NCI-H2196 treated with DMSO at 0.1 percent for 48 hours (cell line): ENCODE measurements at regions not wholly inside any gene's neighbourhood (a gene's known extent, or its start where the extent isn't known, plus 50 kb on each side); places are given as distances from the start of the nearest gene placed in this dataset.
"Not testable (repeated sequence)": the region's sequence is repeated elsewhere in the genome, so short reads cannot be mapped to it uniquely, and the experiment has no call there.

Experiments
- DNase-seq: peaks from one replicate; lab custom pipeline; 2025; ENCODE audit not compliant: unreplicated experiment; lab: John Stamatoyannopoulos, UW

GRCh38 chr4:158122501-158122900 is 50.3 kb downstream of the GASK1B start:
- no peak for DNase-seq

- DNase-seq: no peak
Measured at GRCh38 chr4:158121161-158121579, 51.7 kb downstream of the GASK1B start.

GRCh38 chr4:158120645-158121151 is 52.1 kb downstream of the GASK1B start:
- DNase-seq: not testable (repeated sequence)

GRCh38 chr4:158112611-158113010 is 60.2 kb downstream of the GASK1B start:
- no peak for DNase-seq

GRCh38 chr4:158111241-158111640 is 61.6 kb downstream of the GASK1B start:
- no peak for DNase-seq

GRCh38 chr4:158102904-158103303 is 69.9 kb downstream of the GASK1B start:
- no peak for DNase-seq

- DNase-seq: no peak
Measured at GRCh38 chr4:158099686-158100085, 73.1 kb downstream of the GASK1B start.

- no peak for DNase-seq
Measured at GRCh38 chr4:158098802-158099201, 74.0 kb downstream of the GASK1B start.

GRCh38 chr4:158094413-158095134 is 78.3 kb downstream of the GASK1B start:
- no peak for DNase-seq

GRCh38 chr4:158090323-158090722 is 82.5 kb downstream of the GASK1B start:
- no peak for DNase-seq

GRCh38 chr4:158089897-158090296 is 82.9 kb downstream of the GASK1B start:
- not testable (repeated sequence) for DNase-seq

GRCh38 chr4:158080354-158080753 is 92.5 kb downstream of the GASK1B start:
- no peak for DNase-seq

GRCh38 chr4:158079661-158080060 is 93.2 kb downstream of the GASK1B start:
- DNase-seq: no peak

- DNase-seq: no peak
Measured at GRCh38 chr4:158077835-158078234, 95.0 kb downstream of the GASK1B start.

- no peak for DNase-seq
Measured at GRCh38 chr4:158074851-158075250, 98.0 kb downstream of the GASK1B start.

- no peak for DNase-seq
Measured at GRCh38 chr4:158071931-158072330, 100.9 kb downstream of the GASK1B start.

GRCh38 chr4:158068068-158068467 is 104.8 kb downstream of the GASK1B start:
- DNase-seq: no peak

GRCh38 chr4:158067646-158068045 is 105.2 kb downstream of the GASK1B start:
- no peak for DNase-seq

- no peak for DNase-seq
Measured at GRCh38 chr4:158065603-158066002, 107.2 kb downstream of the GASK1B start.

- DNase-seq: no peak
Measured at GRCh38 chr4:158065176-158065575, 107.6 kb downstream of the GASK1B start.

GRCh38 chr4:158056689-158057245 is 116.1 kb downstream of the GASK1B start:
- DNase-seq: no peak

- no peak for DNase-seq
Measured at GRCh38 chr4:158055668-158056067, 117.2 kb downstream of the GASK1B start.

- no peak for DNase-seq
Measured at GRCh38 chr4:158053801-158054200, 119.0 kb downstream of the GASK1B start.
